Lung (tissue), 11 donors: ENCODE measurements at regions not wholly inside any gene's neighbourhood (a gene's known extent, or its start where the extent isn't known, plus 50 kb on each side); places are given as distances from the start of the nearest gene placed in this dataset.
"Not testable (repeated sequence)": the region's sequence is repeated elsewhere in the genome, so short reads cannot be mapped to it uniquely, and the experiment has no call there.

ENCODE experiments used
- ATAC-seq: fragments of 200-7000 bp; cut with Tn5 transposase; one replicate; pipeline ENCODE4 v1.9.1; 2020; ENCODE audit warnings: moderate number of reproducible peaks; ENCODE audit not compliant: insufficient read depth, low FRiP score
- DNase-seq, 3 donors: peaks; one replicate each; pipeline ENCODE4 v3.0.0-alpha.2; 2013 to 2017
- H3K27ac ChIP-seq, 2 donors: one replicate each; pipeline ENCODE4 v1.5.1; 2013; ENCODE audit warnings: mild to moderate bottlenecking in 2 of 2, moderate library complexity in 2 of 2, control low read depth in 1 of 2, inconsistent platforms in 1 of 2, low read depth in 1 of 2, low read length in 1 of 2
- H3K27me3 ChIP-seq, 3 donors: one replicate each; pipeline ENCODE4 v1.5.1; 2013; ENCODE audit warnings: low read length in 2 of 3; ENCODE audit not compliant: control insufficient read depth in 3 of 3, insufficient read depth in 3 of 3
- H3K36me3 ChIP-seq, 4 donors: one replicate each; pipeline ENCODE4 v1.5.1; 2013; ENCODE audit warnings: low read length in 4 of 4, mild to moderate bottlenecking in 1 of 4, moderate library complexity in 1 of 4; ENCODE audit not compliant: control insufficient read depth in 4 of 4, insufficient read depth in 4 of 4
- H3K4me1 ChIP-seq, 5 donors: one replicate each; pipeline ENCODE4 v1.5.1; 2013; ENCODE audit warnings: low read length in 5 of 5, mild to moderate bottlenecking in 2 of 5, moderate library complexity in 1 of 5; ENCODE audit not compliant: control insufficient read depth in 5 of 5, insufficient read depth in 5 of 5
- H3K4me3 ChIP-seq: one replicate; pipeline ENCODE4 v1.5.1; 2013; ENCODE audit warnings: mild to moderate bottlenecking, control low read depth, moderate library complexity
- H3K9ac ChIP-seq, 2 donors: one replicate each; pipeline ENCODE4 v1.5.1; 2013; ENCODE audit warnings: low read length in 2 of 2, control low read depth in 1 of 2; ENCODE audit not compliant: insufficient read depth in 1 of 2
- H3K9me3 ChIP-seq, 4 donors: one replicate each; pipeline ENCODE4 v1.5.1; 2013; ENCODE audit warnings: low read length in 3 of 4, mild to moderate bottlenecking in 1 of 4, moderate library complexity in 1 of 4; ENCODE audit not compliant: control insufficient read depth in 4 of 4, insufficient read depth in 3 of 4
- CTCF ChIP-seq: IDR thresholded peaks from 2 replicates; pipeline ENCODE4 v1.5.1; 2012; ENCODE audit warnings: mild to moderate bottlenecking; ENCODE audit errors: control extremely low read depth, extremely low read depth
- WGBS, 2 donors: extraction: QIAGEN DNeasy Blood & Tissue Kit; methylation state at CpG; one replicate each; pipeline ENCODE4 v1.1.7; 2013; 5-methylcytosine and 5-hydroxymethylcytosine counted together
- donor health status: control.
- donor health status: control.
- donor health status: Bipolar disorder and iron deficiency.
- donor health status: healthy.
- donor health status: DM: yes; HTN: yes; CAD: no.

GRCh38 chr6:78530208-78530607 is 337.1 kb upstream of the IRAK1BP1 start:
- Histone ChIP-seq H3K9me3 (no peaks in the 10 kb centered on the region), H3K4me1 (no peaks in the 10 kb centered on the region), H3K36me3 (no peaks in the 10 kb centered on the region), H3K4me3 (no peak overlapping the region), H3K27me3 (no peaks in the 10 kb centered on the region), H3K27ac (no peak overlapping the region), H3K9ac (no peak overlapping the region)
- ATAC-seq (no peak), DNase-seq (no peak)
- TF ChIP-seq CTCF: no peak
- 54 to 65% methylated on average over 3 of the region's 3 CpGs for WGBS, 2 donors

GRCh38 chr6:78533426-78533825 is 333.9 kb upstream of the IRAK1BP1 start:
- no peaks in the 10 kb centered on the region for H3K36me3 ChIP-seq
- H3K27ac ChIP-seq: no peak overlapping the region
- no peak overlapping the region for H3K4me3 ChIP-seq
- WGBS, 2 donors: 81 to 86% methylated on average over 3 of the region's 3 CpGs
- TF ChIP-seq CTCF: no peak
- H3K27me3 ChIP-seq: no peaks in the 10 kb centered on the region
- no peaks in the 10 kb centered on the region for H3K4me1 ChIP-seq
- H3K9me3 ChIP-seq: no peaks in the 10 kb centered on the region
- ATAC-seq (no peak), DNase-seq (no peak)
- H3K9ac ChIP-seq: no peak overlapping the region

GRCh38 chr6:78533876-78534275 is 333.5 kb upstream of the IRAK1BP1 start:
- Histone ChIP-seq H3K27ac (no peak overlapping the region), H3K9me3 (no peaks in the 10 kb centered on the region), H3K9ac (no peak overlapping the region), H3K4me3 (no peak overlapping the region), H3K36me3 (no peaks in the 10 kb centered on the region), H3K4me1 (no peaks in the 10 kb centered on the region), H3K27me3 (no peaks in the 10 kb centered on the region)
- no peak for TF ChIP-seq CTCF
- DNase-seq (no peak), ATAC-seq (no peak)

GRCh38 chr6:78538002-78538401 is 329.3 kb upstream of the IRAK1BP1 start:
- Histone ChIP-seq H3K4me3 (no peak overlapping the region), H3K27ac (no peak overlapping the region), H3K4me1 (no peaks in the 10 kb centered on the region), H3K9ac (no peak overlapping the region), H3K36me3 (no peaks in the 10 kb centered on the region), H3K27me3 (no peaks in the 10 kb centered on the region), H3K9me3 (peaks cover 0 to 2% (median 0%) of the 10 kb centered on the region in 4 donors)
- TF ChIP-seq CTCF: no peak
- DNase-seq (no peak), ATAC-seq (no peak)
- WGBS, 2 donors: 81 to 83% methylated on average over 2 of the region's 2 CpGs

- not testable (repeated sequence) for DNase-seq, H3K4me3 ChIP-seq, H3K4me1 ChIP-seq, H3K9me3 ChIP-seq, ATAC-seq, H3K27me3 ChIP-seq, H3K9ac ChIP-seq, H3K27ac ChIP-seq, H3K36me3 ChIP-seq
- WGBS, 2 donors: 93 to 98% methylated on average over 3 of the region's 3 CpGs
Measured at GRCh38 chr6:78547636-78548035, 319.7 kb upstream of the IRAK1BP1 start.
